Activated naive CD8-positive, alpha-beta T cell treated with anti-CD3 and anti-CD28 coated beads, Interleukin-2, amount 10 ng/mL, durations not matched to agents 7 days and 5 days (primary cell): ENCODE measurements at regions not wholly inside any gene's neighbourhood (a gene's known extent, or its start where the extent isn't known, plus 50 kb on each side); places are given as distances from the start of the nearest gene placed in this dataset.

ENCODE experiments used
- ATAC-seq: fragments of 150-1000 bp; cut with Tn5 transposase; one replicate; pipeline ENCODE4 v1.10.0; 2021; ENCODE audit warnings: low read depth, moderate library complexity
- POLR2A ChIA-PET: fragments of 350-600 bp; sonication (Branson Sonifier 250); formaldehyde crosslinking; loops from one replicate; lab custom pipeline; 2021; ENCODE audit warnings: antibody characterized with exemption; lab: Charles Lee
- DNase-seq: peaks from one replicate; pipeline ENCODE4 v3.0.0; 2021
- H3K27ac Mint-ChIP-seq: one replicate; pipeline ENCODE4 v1.8.0; 2022; ENCODE audit warnings: mild to moderate bottlenecking, mixed read lengths
- H3K27me3 Mint-ChIP-seq: one replicate; pipeline ENCODE4 v1.8.0; 2022; ENCODE audit warnings: mild to moderate bottlenecking, moderate library complexity, mixed read lengths
- H3K36me3 Mint-ChIP-seq: one replicate; pipeline ENCODE4 v1.8.0; 2021; ENCODE audit warnings: mild to moderate bottlenecking, mixed read lengths
- H3K4me1 Mint-ChIP-seq: one replicate; pipeline ENCODE4 v1.8.0; 2021; ENCODE audit warnings: mixed read lengths
- H3K4me3 Mint-ChIP-seq: one replicate; pipeline ENCODE4 v1.8.0; 2022; ENCODE audit warnings: mild to moderate bottlenecking, moderate library complexity, mixed read lengths
- H3K9me3 Mint-ChIP-seq: one replicate; pipeline ENCODE4 v1.8.0; 2021; ENCODE audit warnings: mixed read lengths

DNA sequence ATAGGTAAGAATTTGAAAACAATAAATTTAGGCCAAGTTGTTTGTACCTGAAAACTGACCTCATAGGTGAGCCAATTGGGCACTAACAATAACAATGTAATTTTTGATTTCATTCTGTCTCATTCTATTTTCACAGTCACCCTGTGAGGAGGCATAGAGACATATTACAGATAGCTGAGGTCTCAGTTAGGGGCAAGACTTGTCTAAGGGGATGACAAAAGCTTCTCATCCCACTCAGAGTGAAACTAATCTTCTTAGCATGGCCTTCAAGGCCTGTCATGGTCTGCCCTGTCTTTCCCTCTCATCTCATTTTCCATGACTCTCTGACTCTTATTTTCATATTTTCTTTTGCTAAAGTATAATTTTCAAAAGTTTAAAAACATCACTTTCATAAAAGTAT lies 562.0 kb upstream of the TNP1 start:
- H3K27me3 Mint-ChIP-seq: peaks cover 6% of the 10 kb centered on the region
- no peak overlapping the region for H3K27ac Mint-ChIP-seq
- no peak overlapping the region for H3K4me3 Mint-ChIP-seq
- DNase-seq (no peak), ATAC-seq (no peak)
- peaks cover 13% of the 10 kb centered on the region for H3K36me3 Mint-ChIP-seq
- no peaks in the 10 kb centered on the region for H3K9me3 Mint-ChIP-seq
- POLR2A ChIA-PET: no interaction called here
- peaks cover 4% of the 10 kb centered on the region for H3K4me1 Mint-ChIP-seq

DNA sequence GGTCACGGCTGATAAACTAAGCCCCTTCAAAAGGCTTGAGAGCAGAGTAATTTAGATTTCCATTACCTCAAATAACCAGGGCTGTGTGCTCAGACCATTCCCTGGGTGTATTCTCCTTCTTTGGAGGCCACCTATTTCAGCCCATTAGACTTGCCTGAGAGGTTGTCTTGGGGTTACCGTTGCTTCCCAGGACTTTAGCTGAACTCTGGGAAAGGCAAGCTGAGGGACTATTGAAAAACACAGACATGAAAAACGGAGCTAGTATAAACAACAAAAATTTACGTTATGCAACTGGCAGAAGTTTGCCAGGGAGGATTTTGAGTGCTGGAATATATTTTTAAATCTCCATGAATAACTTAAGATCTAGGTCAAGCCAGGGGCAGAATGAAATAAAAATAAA lies 561.0 kb upstream of the TNP1 start:
- Mint-ChIP-seq H3K9me3 (no peaks in the 10 kb centered on the region), H3K4me1 (peaks cover 4% of the 10 kb centered on the region), H3K27ac (no peak overlapping the region), H3K4me3 (no peak overlapping the region), H3K27me3 (peaks cover 6% of the 10 kb centered on the region), H3K36me3 (peaks cover 10% of the 10 kb centered on the region)
- POLR2A ChIA-PET: no interaction called here
- ATAC-seq (no peak), DNase-seq (no peak)

DNA sequence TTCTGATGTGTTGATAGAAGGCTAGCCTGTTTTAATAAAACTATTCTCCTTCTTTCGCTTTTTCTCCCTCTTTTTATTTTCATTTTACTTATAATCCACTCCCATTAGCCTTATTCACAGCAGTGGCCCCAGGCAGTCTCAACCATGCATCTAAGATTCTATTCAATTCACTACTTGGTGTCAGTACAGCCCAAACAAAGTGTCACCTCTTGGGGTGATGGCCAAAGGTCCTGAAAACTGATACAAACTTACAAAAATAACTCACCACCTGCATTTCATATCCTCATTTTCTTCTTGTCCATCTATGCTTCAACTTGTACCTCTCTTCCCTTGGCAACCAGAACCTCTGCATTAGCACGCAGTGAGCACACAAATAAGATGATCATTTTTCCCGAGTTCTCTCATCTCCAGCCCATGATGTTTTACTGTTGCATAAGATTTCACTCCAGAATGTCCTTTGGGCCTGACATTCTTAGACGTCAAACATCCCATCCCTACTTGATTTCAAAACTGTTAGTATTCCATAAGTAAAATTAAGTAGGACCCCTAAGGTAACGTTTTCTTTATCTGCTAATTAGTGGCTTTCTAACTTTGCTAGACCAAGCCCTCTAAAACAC lies 559.3 kb upstream of the TNP1 start:
- Mint-ChIP-seq H3K36me3 (peaks cover 3% of the 10 kb centered on the region), H3K27ac (no peak overlapping the region), H3K9me3 (no peaks in the 10 kb centered on the region), H3K27me3 (peaks cover 8% of the 10 kb centered on the region), H3K4me3 (no peak overlapping the region), H3K4me1 (peaks cover 4% of the 10 kb centered on the region)
- no peak for DNase-seq
- POLR2A ChIA-PET: no interaction called here
- ATAC-seq: no peak

DNA sequence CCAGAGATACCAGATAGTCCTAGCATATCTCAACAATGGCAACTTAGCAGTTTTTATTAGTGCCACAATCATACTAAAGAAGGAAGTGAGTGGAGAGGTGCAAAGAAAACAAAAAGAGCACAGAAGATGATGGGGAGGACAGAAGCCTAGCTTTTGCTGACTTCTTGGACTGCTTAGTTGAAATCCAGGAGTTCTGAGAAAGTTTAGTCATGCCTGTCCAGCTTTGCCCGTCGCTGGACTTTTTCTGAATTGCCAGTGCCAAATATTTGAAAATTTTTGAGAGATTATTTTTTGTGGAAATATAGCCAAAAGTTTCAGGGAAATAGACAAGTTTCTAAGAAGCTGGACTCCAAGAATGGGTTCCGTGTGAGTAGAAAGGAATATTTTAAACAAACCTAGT lies 558.7 kb upstream of the TNP1 start:
- Mint-ChIP-seq H3K27me3 (peaks cover 8% of the 10 kb centered on the region), H3K4me1 (peaks cover 4% of the 10 kb centered on the region), H3K36me3 (peaks cover 3% of the 10 kb centered on the region), H3K4me3 (no peak overlapping the region), H3K27ac (no peak overlapping the region), H3K9me3 (no peaks in the 10 kb centered on the region)
- ATAC-seq (no peak), DNase-seq (no peak)
- POLR2A ChIA-PET: no interaction called here

- POLR2A ChIA-PET: no interaction called here
- H3K27me3 Mint-ChIP-seq: peaks cover 8% of the 10 kb centered on the region
- H3K36me3 Mint-ChIP-seq: peaks cover 3% of the 10 kb centered on the region
- H3K4me3 Mint-ChIP-seq: no peak overlapping the region
- no peak for ATAC-seq
- DNase-seq: no peak
- H3K27ac Mint-ChIP-seq: no peak overlapping the region
- peaks cover 4% of the 10 kb centered on the region for H3K4me1 Mint-ChIP-seq
- no peaks in the 10 kb centered on the region for H3K9me3 Mint-ChIP-seq
Observed at GRCh38 chr2:217418090-217418489, 558.2 kb upstream of the TNP1 start.

GRCh38 chr2:217417536-217417935 lies 557.7 kb upstream of the TNP1 start:
- H3K27ac Mint-ChIP-seq: no peak overlapping the region
- H3K36me3 Mint-ChIP-seq: peaks cover 5% of the 10 kb centered on the region
- H3K4me3 Mint-ChIP-seq: no peak overlapping the region
- H3K9me3 Mint-ChIP-seq: peaks cover 2% of the 10 kb centered on the region
- DNase-seq (no peak), ATAC-seq (no peak)
- H3K4me1 Mint-ChIP-seq: peaks cover under 1% of the 10 kb centered on the region
- POLR2A ChIA-PET: no interaction called here
- peaks cover 8% of the 10 kb centered on the region for H3K27me3 Mint-ChIP-seq

- no peak for ATAC-seq
- Mint-ChIP-seq H3K9me3 (peaks cover 3% of the 10 kb centered on the region), H3K4me1 (no peaks in the 10 kb centered on the region), H3K4me3 (no peak overlapping the region), H3K36me3 (peaks cover 3% of the 10 kb centered on the region), H3K27ac (no peak overlapping the region), H3K27me3 (peaks cover 8% of the 10 kb centered on the region)
- POLR2A ChIA-PET: no interaction called here
- DNase-seq: no peak
Observed at GRCh38 chr2:217415316-217415715, 555.5 kb upstream of the TNP1 start.

DNA sequence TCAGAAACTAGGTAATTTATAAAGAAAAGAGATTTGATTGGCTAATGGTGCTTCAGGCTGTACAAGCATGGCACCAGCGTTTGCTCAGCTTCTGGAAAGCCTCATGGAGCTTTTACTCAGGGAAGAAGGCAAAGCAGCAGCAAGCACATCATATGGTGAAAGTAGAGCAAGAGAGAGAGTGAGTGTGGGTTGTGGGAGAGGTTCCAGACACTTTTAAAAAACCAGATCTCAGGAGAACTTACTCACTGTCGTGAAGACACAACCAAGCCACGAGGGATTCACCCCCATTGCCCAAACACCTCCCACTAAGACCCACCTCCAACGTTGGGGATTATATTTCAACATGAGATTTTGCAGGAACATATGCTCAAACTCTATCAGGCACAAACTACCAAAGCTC lies 554.6 kb upstream of the TNP1 start:
- Mint-ChIP-seq H3K4me3 (no peak overlapping the region), H3K36me3 (peaks cover 3% of the 10 kb centered on the region), H3K27ac (no peak overlapping the region), H3K4me1 (no peaks in the 10 kb centered on the region), H3K9me3 (peaks cover 3% of the 10 kb centered on the region), H3K27me3 (peaks cover 8% of the 10 kb centered on the region)
- POLR2A ChIA-PET: no interaction called here
- DNase-seq (no peak), ATAC-seq (no peak)

- Mint-ChIP-seq H3K27ac (no peak overlapping the region), H3K27me3 (peaks cover 7% of the 10 kb centered on the region), H3K9me3 (peaks cover 3% of the 10 kb centered on the region), H3K36me3 (peaks cover 3% of the 10 kb centered on the region), H3K4me1 (no peaks in the 10 kb centered on the region), H3K4me3 (no peak overlapping the region)
- POLR2A ChIA-PET: interaction anchor here (0.6 kb wide), 1 partner anchor 364 kb away, joined by 3 read pairs; no protein-coding TSS in a partner anchor
- no peak for DNase-seq
- no peak for ATAC-seq
Observed at GRCh38 chr2:217413193-217413592, 553.3 kb upstream of the TNP1 start.

DNA sequence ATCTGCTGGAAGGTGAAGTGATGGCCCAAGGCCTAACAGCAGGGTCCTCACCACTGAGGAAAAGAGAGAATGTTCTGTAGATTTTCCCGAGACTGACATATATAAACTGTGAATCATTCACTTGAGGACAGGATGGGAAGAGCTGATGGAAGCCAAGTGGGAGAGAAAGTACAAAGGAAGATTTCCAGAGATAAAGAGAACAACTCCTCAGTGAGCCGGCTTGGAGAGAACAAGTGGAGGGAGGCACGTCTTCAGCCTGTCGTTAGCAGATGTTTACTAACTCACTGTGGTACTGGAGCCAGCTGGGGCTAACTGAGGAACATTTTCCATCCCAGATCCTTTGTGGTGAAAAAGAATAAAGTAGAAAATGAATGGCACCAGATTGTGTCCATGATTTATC lies 552.9 kb upstream of the TNP1 start:
- H3K27me3 Mint-ChIP-seq: peaks cover 5% of the 10 kb centered on the region
- H3K4me3 Mint-ChIP-seq: no peak overlapping the region
- peaks cover 3% of the 10 kb centered on the region for H3K9me3 Mint-ChIP-seq
- H3K36me3 Mint-ChIP-seq: peaks cover 3% of the 10 kb centered on the region
- no peak for ATAC-seq
- POLR2A ChIA-PET: interaction anchor here (0.6 kb wide), 1 partner anchor 363 kb away, joined by 3 read pairs; no protein-coding TSS in a partner anchor
- DNase-seq: no peak
- no peaks in the 10 kb centered on the region for H3K4me1 Mint-ChIP-seq
- H3K27ac Mint-ChIP-seq: no peak overlapping the region

GRCh38 chr2:217412277-217412676 lies 552.4 kb upstream of the TNP1 start:
- DNase-seq: no peak
- no peak overlapping the region for H3K4me3 Mint-ChIP-seq
- POLR2A ChIA-PET: no interaction called here

DNA sequence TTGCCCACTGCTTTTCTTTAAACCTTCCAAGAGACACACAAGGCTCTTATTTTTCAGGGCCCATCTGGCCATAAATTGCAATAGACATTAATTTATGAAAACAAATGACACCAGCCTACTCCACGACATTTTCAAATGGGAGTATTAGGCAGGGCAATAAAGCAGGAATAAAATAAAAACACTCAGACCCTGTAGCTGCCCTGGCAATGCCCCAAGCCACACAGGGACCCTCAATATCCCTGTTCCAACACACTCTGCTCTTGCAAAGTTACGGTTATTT lies 550.8 kb upstream of the TNP1 start:
- Mint-ChIP-seq H3K27ac (no peak overlapping the region), H3K4me1 (no peaks in the 10 kb centered on the region), H3K4me3 (no peak overlapping the region), H3K9me3 (peaks cover 6% of the 10 kb centered on the region), H3K36me3 (peaks cover 5% of the 10 kb centered on the region), H3K27me3 (peaks cover 3% of the 10 kb centered on the region)
- ATAC-seq (no peak), DNase-seq (no peak)
- POLR2A ChIA-PET: no interaction called here

More at GRCh38 chr2:217412277-217412676, 552.4 kb upstream of the TNP1 start:
- ATAC-seq: no peak
- H3K36me3 Mint-ChIP-seq: peaks cover 5% of the 10 kb centered on the region
- H3K4me1 Mint-ChIP-seq: no peaks in the 10 kb centered on the region
- H3K9me3 Mint-ChIP-seq: peaks cover 3% of the 10 kb centered on the region
- no peak overlapping the region for H3K27ac Mint-ChIP-seq
- H3K27me3 Mint-ChIP-seq: peaks cover 3% of the 10 kb centered on the region

- Mint-ChIP-seq H3K27ac (no peak overlapping the region), H3K4me1 (peaks cover 1% of the 10 kb centered on the region), H3K9me3 (peaks cover 6% of the 10 kb centered on the region), H3K36me3 (peaks cover 5% of the 10 kb centered on the region), H3K27me3 (peaks cover under 1% of the 10 kb centered on the region), H3K4me3 (no peak overlapping the region)
- POLR2A ChIA-PET: no interaction called here
- DNase-seq (no peak), ATAC-seq (no peak)
Observed at GRCh38 chr2:217409949-217410680, 550.3 kb upstream of the TNP1 start.

GRCh38 chr2:217407362-217407761 lies 547.5 kb upstream of the TNP1 start:
- H3K27me3 Mint-ChIP-seq: no peaks in the 10 kb centered on the region
- POLR2A ChIA-PET: no interaction called here
- no peak overlapping the region for H3K27ac Mint-ChIP-seq
- peaks cover 7% of the 10 kb centered on the region for H3K4me1 Mint-ChIP-seq
- H3K9me3 Mint-ChIP-seq: peaks cover 4% of the 10 kb centered on the region
- DNase-seq (no peak), ATAC-seq (no peak)
- H3K36me3 Mint-ChIP-seq: peaks cover 2% of the 10 kb centered on the region
- H3K4me3 Mint-ChIP-seq: no peak overlapping the region
